ENCODE measurements at regions not wholly inside any gene's neighbourhood (a gene's known extent, or its start where the extent isn't known, plus 50 kb on each side); places are given as distances from the start of the nearest gene placed in this dataset.

GRCh38 chr3:166248784-166249183 lies 411.6 kb upstream of the BCHE start:
- no peak for TF ChIP-seq CTCF (IDR thresholded peaks at IDR 0.05; ENCODE audit: unreplicated experiment in 3 of 3)
- Mint-ChIP-seq H3K4me1 (no peaks in the 10 kb centered on the region), H3K27ac (no peak overlapping the region)

GRCh38 chr3:166243511-166243910 lies 406.3 kb upstream of the BCHE start:
- TF ChIP-seq CTCF (IDR thresholded peaks at IDR 0.05; ENCODE audit: unreplicated experiment in 3 of 3), result no peak
- Mint-ChIP-seq H3K9me3 (no peaks in the 10 kb centered on the region), H3K27me3 (ENCODE audit: low read depth) (no peaks in the 10 kb centered on the region), H3K27ac (no peak overlapping the region), H3K36me3 (ENCODE audit: low read depth) (no peaks in the 10 kb centered on the region), H3K4me3 (no peak overlapping the region), H3K4me1 (no peaks in the 10 kb centered on the region)

More at GRCh38 chr3:166248784-166249183, 411.6 kb upstream of the BCHE start:
- no peaks in the 10 kb centered on the region for H3K27me3 Mint-ChIP-seq (ENCODE audit: low read depth)
- H3K36me3 Mint-ChIP-seq (ENCODE audit: low read depth), result no peaks in the 10 kb centered on the region
- no peak overlapping the region for H3K4me3 Mint-ChIP-seq
- H3K9me3 Mint-ChIP-seq, result no peaks in the 10 kb centered on the region

- Mint-ChIP-seq H3K9me3 (no peaks in the 10 kb centered on the region), H3K27me3 (ENCODE audit: low read depth) (no peaks in the 10 kb centered on the region), H3K4me3 (no peak overlapping the region), H3K36me3 (ENCODE audit: low read depth) (no peaks in the 10 kb centered on the region), H3K4me1 (no peaks in the 10 kb centered on the region), H3K27ac (no peak overlapping the region)
- no peak for TF ChIP-seq CTCF (IDR thresholded peaks at IDR 0.05; ENCODE audit: unreplicated experiment in 3 of 3)
Measured at GRCh38 chr3:166223120-166223519, 385.9 kb upstream of the BCHE start.

- no peaks in the 10 kb centered on the region for H3K27me3 Mint-ChIP-seq (ENCODE audit: low read depth)
- peak overlapping the region; percentile 73 to 91 (median 76) for H3K27ac Mint-ChIP-seq
- H3K4me1 Mint-ChIP-seq, result peaks cover 14% of the 10 kb centered on the region
- H3K36me3 Mint-ChIP-seq (ENCODE audit: low read depth), result no peaks in the 10 kb centered on the region
- TF ChIP-seq CTCF (IDR thresholded peaks at IDR 0.05; ENCODE audit: unreplicated experiment in 3 of 3), result no peak
- H3K4me3 Mint-ChIP-seq, result peak overlapping the region; percentile 56 to 86 (median 76)
- H3K9me3 Mint-ChIP-seq, result no peaks in the 10 kb centered on the region
Measured at GRCh38 chr3:166211451-166211850, 374.2 kb upstream of the BCHE start.

GRCh38 chr3:166209701-166210100 lies 372.5 kb upstream of the BCHE start:
- Mint-ChIP-seq H3K4me1 (peaks cover 14% of the 10 kb centered on the region), H3K27ac (no peak overlapping the region), H3K36me3 (ENCODE audit: low read depth) (no peaks in the 10 kb centered on the region)

More at GRCh38 chr3:166209701-166210100, 372.5 kb upstream of the BCHE start:
- H3K4me3 Mint-ChIP-seq, result peak overlapping the region in 1 of 3 experiments; percentile 86
- no peaks in the 10 kb centered on the region for H3K27me3 Mint-ChIP-seq (ENCODE audit: low read depth)
- no peaks in the 10 kb centered on the region for H3K9me3 Mint-ChIP-seq
- no peak for TF ChIP-seq CTCF (IDR thresholded peaks at IDR 0.05; ENCODE audit: unreplicated experiment in 3 of 3)

All from nephron (organoid).